Left ventricle myocardium inferior (tissue), 1 donor: ENCODE measurements at regions not wholly inside any gene's neighbourhood (a gene's known extent, or its start where the extent isn't known, plus 50 kb on each side); places are given as distances from the start of the nearest gene placed in this dataset.

Experiments used
- DNase-seq: peaks from one replicate; pipeline ENCODE4 v3.0.0-alpha.2; 2020
- H3K27ac ChIP-seq: fragments of 200-600 bp; replicated peaks from 2 replicates; pipeline ENCODE4 v1.8.0; 2021
- H3K27me3 ChIP-seq: fragments of 200-600 bp; 2 replicates; pipeline ENCODE4 v1.8.0; 2021; ENCODE audit warnings: low read depth
- H3K36me3 ChIP-seq: fragments of 200-600 bp; 2 replicates; pipeline ENCODE4 v1.8.0; 2021
- H3K4me1 ChIP-seq: fragments of 200-600 bp; 2 replicates; pipeline ENCODE4 v1.8.0; 2021
- H3K4me3 ChIP-seq: fragments of 200-600 bp; 2 replicates; pipeline ENCODE4 v1.8.0; 2021; ENCODE audit warnings: mild to moderate bottlenecking, moderate library complexity
- H3K9me3 ChIP-seq: fragments of 200-600 bp; replicated peaks from 2 replicates; pipeline ENCODE4 v1.8.0; 2021
- CTCF ChIP-seq: fragments of 200-600 bp; IDR thresholded peaks from 2 replicates; pipeline ENCODE4 v1.8.0; 2021; ENCODE audit warnings: antibody characterized with exemption, mild to moderate bottlenecking, borderline replicate concordance
- intact Hi-C: fragments of 100-400 bp; cut with micrococcal nuclease; formaldehyde crosslinking; loops from one replicate; pipeline ENCODE4 v1.11.0; 2022
- donor health status: DM: no; HTN: yes; CAD: no; lungs with severe emphysema.

- Histone ChIP-seq H3K27ac (no peak overlapping the region), H3K4me3 (no peak overlapping the region), H3K27me3 (no peaks in the 10 kb centered on the region), H3K4me1 (no peaks in the 10 kb centered on the region), H3K36me3 (no peaks in the 10 kb centered on the region), H3K9me3 (peaks cover 11% of the 10 kb centered on the region)
- TF ChIP-seq CTCF = no peak
- intact Hi-C loops = no loop called here
- DNase-seq = no peak
Measured at GRCh38 chr4:171016145-171016544, 797.1 kb upstream of the GALNTL6 start.

- no peak for TF ChIP-seq CTCF
- Histone ChIP-seq H3K36me3 (no peaks in the 10 kb centered on the region), H3K9me3 (peaks cover 14% of the 10 kb centered on the region), H3K4me1 (no peaks in the 10 kb centered on the region), H3K4me3 (no peak overlapping the region), H3K27ac (no peak overlapping the region), H3K27me3 (no peaks in the 10 kb centered on the region)
- intact Hi-C loops = no loop called here
- no peak for DNase-seq
Measured at GRCh38 chr4:171015441-171015840, 797.8 kb upstream of the GALNTL6 start.

GRCh38 chr4:171007618-171008390, 805.4 kb upstream of the GALNTL6 start:
- Histone ChIP-seq H3K36me3 (no peaks in the 10 kb centered on the region), H3K27me3 (no peaks in the 10 kb centered on the region), H3K27ac (no peak overlapping the region), H3K9me3 (peaks cover 14% of the 10 kb centered on the region), H3K4me1 (no peaks in the 10 kb centered on the region), H3K4me3 (no peak overlapping the region)
- TF ChIP-seq CTCF = no peak
- DNase-seq = no peak
- intact Hi-C loops = no loop called here

- no peaks in the 10 kb centered on the region for H3K27me3 ChIP-seq
- no peak for TF ChIP-seq CTCF
- H3K9me3 ChIP-seq = no peaks in the 10 kb centered on the region
- intact Hi-C loops = no loop called here
- H3K4me3 ChIP-seq = no peak overlapping the region
- no peaks in the 10 kb centered on the region for H3K36me3 ChIP-seq
- no peak for DNase-seq
- no peaks in the 10 kb centered on the region for H3K4me1 ChIP-seq
- H3K27ac ChIP-seq = no peak overlapping the region
Measured at GRCh38 chr4:171002246-171002645, 811.0 kb upstream of the GALNTL6 start.

- H3K4me1 ChIP-seq = no peaks in the 10 kb centered on the region
- no peak overlapping the region for H3K27ac ChIP-seq
- no peaks in the 10 kb centered on the region for H3K36me3 ChIP-seq
- peak; percentile 20 for TF ChIP-seq CTCF
- intact Hi-C loops = no loop called here
- H3K27me3 ChIP-seq = no peaks in the 10 kb centered on the region
- DNase-seq = no peak
- no peak overlapping the region for H3K4me3 ChIP-seq
- H3K9me3 ChIP-seq = peaks cover 16% of the 10 kb centered on the region
Measured at GRCh38 chr4:170990989-170991589, 822.1 kb upstream of the GALNTL6 start.
